PFSK-1 (cell line): ENCODE measurements at regions not wholly inside any gene's neighbourhood (a gene's known extent, or its start where the extent isn't known, plus 50 kb on each side); places are given as distances from the start of the nearest gene placed in this dataset.

Source experiments
- FOXP2 ChIP-seq: optimal IDR thresholded peaks from 2 replicates; pipeline ENCODE3; 2011; ENCODE audit warnings: borderline replicate concordance, control low read depth, inconsistent platforms; ENCODE audit not compliant: insufficient read depth; ENCODE audit errors: extremely low read length, extremely low read depth
- POLR2AphosphoS5 ChIP-seq: IDR thresholded peaks from 2 replicates; pipeline ENCODE4 v1.6.1; 2012; ENCODE audit warnings: low read depth, mild to moderate bottlenecking, control low read depth, low read length, moderate library complexity
- SIN3A ChIP-seq: IDR thresholded peaks from 2 replicates; pipeline ENCODE4 v1.6.1; 2012; ENCODE audit warnings: mild to moderate bottlenecking, low read length, moderate library complexity, borderline replicate concordance; ENCODE audit not compliant: insufficient read depth
- TAF1 ChIP-seq: IDR thresholded peaks from 2 replicates; pipeline ENCODE4 v1.6.1; 2012; ENCODE audit warnings: low read length, control low read depth, borderline replicate concordance; ENCODE audit not compliant: insufficient read depth
- TF ChIP-seq, protein P1 (sequence below), 2 experiments: IDR thresholded peaks; 2 replicates each; pipeline versions ENCODE4 v1.6.1 to v1.8.0; 2011 to 2012; ENCODE audit warnings: low read depth in 2 of 2, low read length in 2 of 2, control low read depth in 1 of 2, inconsistent platforms in 1 of 2, mild to moderate bottlenecking in 1 of 2, moderate library complexity in 1 of 2; ENCODE audit not compliant: insufficient read depth in 1 of 2

DNA sequence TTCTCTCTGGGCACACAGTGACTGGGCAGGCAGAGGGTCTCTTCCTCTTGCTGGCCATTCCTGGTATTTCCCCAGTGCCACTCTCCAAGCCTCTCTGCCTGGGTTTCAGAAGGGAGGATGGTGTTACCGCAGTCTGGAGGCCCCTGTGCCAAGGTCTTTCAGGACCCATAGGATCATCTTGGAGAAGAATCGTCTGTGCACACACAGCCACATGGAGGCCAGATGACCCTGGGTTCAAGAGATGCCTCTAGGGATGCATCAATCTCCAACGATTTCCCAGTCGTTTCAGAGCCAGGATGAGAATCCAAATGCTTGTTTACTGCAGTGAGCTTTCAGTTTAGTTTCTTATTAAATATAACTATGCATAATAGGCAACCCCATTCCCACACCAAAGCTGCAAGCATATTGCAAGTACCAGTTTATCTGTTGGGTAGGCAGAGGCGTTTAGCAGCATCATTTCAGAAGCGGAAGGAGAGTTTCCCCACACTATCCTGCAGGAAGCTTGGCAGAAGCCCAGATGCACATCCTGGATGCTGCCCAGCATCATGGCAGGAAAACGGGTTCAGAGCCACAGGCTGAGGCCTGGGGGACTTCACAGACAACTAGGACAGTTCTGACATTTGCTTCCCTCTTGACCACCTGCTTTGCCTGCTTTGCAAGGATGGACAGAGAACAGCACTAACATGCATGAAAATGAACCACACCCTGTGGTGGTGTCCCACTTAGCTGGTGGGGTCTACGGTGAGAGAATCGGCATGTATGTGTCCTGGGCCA lies 134.7 kb upstream of the FAM20C start:
- no peak for TF ChIP-seq FOXP2
- TF ChIP-seq TAF1: no peak
- TF ChIP-seq POLR2AphosphoS5: no peak
- TF ChIP-seq, protein P1, sequence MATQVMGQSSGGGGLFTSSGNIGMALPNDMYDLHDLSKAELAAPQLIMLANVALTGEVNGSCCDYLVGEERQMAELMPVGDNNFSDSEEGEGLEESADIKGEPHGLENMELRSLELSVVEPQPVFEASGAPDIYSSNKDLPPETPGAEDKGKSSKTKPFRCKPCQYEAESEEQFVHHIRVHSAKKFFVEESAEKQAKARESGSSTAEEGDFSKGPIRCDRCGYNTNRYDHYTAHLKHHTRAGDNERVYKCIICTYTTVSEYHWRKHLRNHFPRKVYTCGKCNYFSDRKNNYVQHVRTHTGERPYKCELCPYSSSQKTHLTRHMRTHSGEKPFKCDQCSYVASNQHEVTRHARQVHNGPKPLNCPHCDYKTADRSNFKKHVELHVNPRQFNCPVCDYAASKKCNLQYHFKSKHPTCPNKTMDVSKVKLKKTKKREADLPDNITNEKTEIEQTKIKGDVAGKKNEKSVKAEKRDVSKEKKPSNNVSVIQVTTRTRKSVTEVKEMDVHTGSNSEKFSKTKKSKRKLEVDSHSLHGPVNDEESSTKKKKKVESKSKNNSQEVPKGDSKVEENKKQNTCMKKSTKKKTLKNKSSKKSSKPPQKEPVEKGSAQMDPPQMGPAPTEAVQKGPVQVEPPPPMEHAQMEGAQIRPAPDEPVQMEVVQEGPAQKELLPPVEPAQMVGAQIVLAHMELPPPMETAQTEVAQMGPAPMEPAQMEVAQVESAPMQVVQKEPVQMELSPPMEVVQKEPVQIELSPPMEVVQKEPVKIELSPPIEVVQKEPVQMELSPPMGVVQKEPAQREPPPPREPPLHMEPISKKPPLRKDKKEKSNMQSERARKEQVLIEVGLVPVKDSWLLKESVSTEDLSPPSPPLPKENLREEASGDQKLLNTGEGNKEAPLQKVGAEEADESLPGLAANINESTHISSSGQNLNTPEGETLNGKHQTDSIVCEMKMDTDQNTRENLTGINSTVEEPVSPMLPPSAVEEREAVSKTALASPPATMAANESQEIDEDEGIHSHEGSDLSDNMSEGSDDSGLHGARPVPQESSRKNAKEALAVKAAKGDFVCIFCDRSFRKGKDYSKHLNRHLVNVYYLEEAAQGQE (IDR thresholded peaks at IDR 0.05; ENCODE audit: insufficient read depth in 1 of 2, low read depth in 2 of 2, low read length in 2 of 2): no peak
- TF ChIP-seq SIN3A: no peak

- TF ChIP-seq POLR2AphosphoS5 (no peak), TAF1 (no peak), SIN3A (no peak), FOXP2 (no peak)
- TF ChIP-seq, protein P1 (IDR thresholded peaks at IDR 0.05; ENCODE audit: insufficient read depth in 1 of 2, low read depth in 2 of 2, low read length in 2 of 2): no peak
Measured at GRCh38 chr7:58316-58715, 134.1 kb upstream of the FAM20C start.

DNA sequence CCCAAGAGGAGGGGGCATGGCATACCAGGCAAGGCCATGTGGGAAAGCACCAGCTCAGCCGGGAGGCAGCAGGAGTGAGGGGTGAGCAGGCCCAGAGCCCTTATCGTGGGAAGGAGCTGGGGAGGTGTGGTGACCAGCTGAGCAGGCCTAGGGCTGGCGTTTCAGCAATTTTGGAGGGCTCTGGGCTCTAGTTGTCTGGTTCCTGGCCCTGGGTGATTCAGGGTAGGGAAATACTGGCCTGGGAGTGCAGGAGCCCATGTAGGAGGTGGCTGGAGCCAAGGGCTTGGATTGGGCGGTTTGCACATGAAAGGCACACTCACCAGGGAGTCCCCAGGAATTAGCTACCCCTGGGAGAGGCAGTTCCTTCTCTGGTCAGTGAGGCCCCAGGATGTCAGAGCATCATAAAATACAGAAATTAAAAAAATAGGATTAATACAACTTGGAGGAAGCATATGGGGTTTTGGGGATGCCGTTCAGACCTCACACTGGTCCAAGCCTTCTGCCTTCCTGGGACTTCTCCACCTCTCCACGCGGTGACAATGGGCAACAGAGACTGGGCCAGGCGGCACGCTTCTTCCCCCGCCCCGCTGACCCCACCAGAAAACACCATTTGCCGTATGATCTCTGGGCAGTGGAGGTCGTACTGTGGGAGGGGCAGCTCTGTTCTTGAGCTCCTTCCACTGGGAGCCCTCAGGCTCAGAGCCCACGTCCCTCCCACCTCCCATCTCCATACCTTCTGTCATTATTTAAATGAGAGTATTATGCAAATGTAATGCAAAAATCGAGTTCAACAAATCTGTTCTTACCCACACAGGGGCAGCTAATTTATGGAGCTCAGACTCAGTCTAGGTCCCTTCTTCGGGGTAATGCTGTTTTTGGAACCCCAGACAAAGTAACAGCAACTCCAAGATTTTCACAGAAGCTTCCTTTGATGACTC lies 133.0 kb upstream of the FAM20C start:
- TF ChIP-seq TAF1 (no peak), SIN3A (no peak), POLR2AphosphoS5 (no peak), FOXP2 (no peak)
- TF ChIP-seq, protein P1 (IDR thresholded peaks at IDR 0.05; ENCODE audit: insufficient read depth in 1 of 2, low read depth in 2 of 2, low read length in 2 of 2): no peak

- no peak for TF ChIP-seq TAF1
- no peak for TF ChIP-seq POLR2AphosphoS5
- TF ChIP-seq, protein P1 (IDR thresholded peaks at IDR 0.05; ENCODE audit: insufficient read depth in 1 of 2, low read depth in 2 of 2, low read length in 2 of 2): no peak
- no peak for TF ChIP-seq SIN3A
- TF ChIP-seq FOXP2: no peak
Measured at GRCh38 chr7:60017-60675, 132.2 kb upstream of the FAM20C start.
